Kidney (tissue), 13 donors: ENCODE measurements at regions not wholly inside any gene's neighbourhood (a gene's known extent, or its start where the extent isn't known, plus 50 kb on each side); places are given as distances from the start of the nearest gene placed in this dataset.

Experiments
- DNase-seq, 5 donors: peaks; one replicate each; pipeline ENCODE4 v3.0.0-alpha.2; 2013 to 2020
- FAIRE-seq: peaks from 2 replicates; lab custom pipeline; 2012; peaks lifted over from hg19 to GRCh38; lab: Jason Lieb, UNC
- H3K27ac ChIP-seq, 2 donors: one replicate each; pipeline ENCODE4 v1.7.0; 2013; ENCODE audit warnings: low read depth in 2 of 2, low read length in 2 of 2, inconsistent platforms in 1 of 2
- H3K27me3 ChIP-seq: one replicate; pipeline ENCODE4 v1.7.1; 2013; ENCODE audit warnings: low read length, inconsistent platforms; ENCODE audit not compliant: control insufficient read depth, insufficient read depth
- H3K36me3 ChIP-seq, 3 donors: one replicate each; pipeline versions ENCODE4 v1.7.0 to v1.7.1; 2013; ENCODE audit warnings: low read length in 3 of 3, control low read depth in 1 of 3, inconsistent platforms in 1 of 3; ENCODE audit not compliant: insufficient read depth in 3 of 3, control insufficient read depth in 2 of 3
- H3K4me1 ChIP-seq, 3 donors: one replicate each; pipeline versions ENCODE4 v1.7.0 to v1.7.1; 2013; ENCODE audit warnings: low read length in 3 of 3, inconsistent platforms in 1 of 3, low read depth in 1 of 3; ENCODE audit not compliant: control insufficient read depth in 2 of 3, insufficient read depth in 2 of 3
- H3K4me3 ChIP-seq, 3 donors: one replicate each; pipeline versions ENCODE4 v1.7.0 to v1.8.1; 2013; ENCODE audit warnings: low read length in 3 of 3, control low read depth in 1 of 3, inconsistent platforms in 1 of 3
- H3K9ac ChIP-seq, 3 donors: one replicate each; pipeline versions ENCODE4 v1.7.0 to v1.7.1; 2013; ENCODE audit warnings: low read length in 3 of 3, control low read depth in 1 of 3, inconsistent platforms in 1 of 3
- H3K9me3 ChIP-seq, 3 donors: one replicate each; pipeline versions ENCODE4 v1.7.0 to v1.7.1; 2013; ENCODE audit warnings: low read length in 3 of 3, control low read depth in 1 of 3, inconsistent platforms in 1 of 3; ENCODE audit not compliant: control insufficient read depth in 2 of 3, insufficient read depth in 1 of 3
- CTCF ChIP-seq: IDR thresholded peaks from 3 replicates; pipeline ENCODE4 v1.5.1; 2012; ENCODE audit warnings: mild to moderate bottlenecking, moderate library complexity, borderline replicate concordance; ENCODE audit not compliant: insufficient read depth; ENCODE audit errors: extremely low read depth
- intact Hi-C: fragments of 100-400 bp; cut with DNase I; formaldehyde crosslinking; loops from one replicate; pipeline ENCODE4 v1.11.1; 2022
- donor health status: control.
- donor health status: control.
- donor health status: control.
- donor health status: control.
- donor health status: control.
- donor health status: DM: yes; HTN: yes; CAD: no.
- donor health status: Normal renal cell carcinoma (clear cell type).

GRCh38 chr18:51510020-51510419 lies 312.5 kb upstream of the MEX3C start:
- TF ChIP-seq CTCF = no peak
- FAIRE-seq (no peak), DNase-seq (no peak)
- Histone ChIP-seq H3K9ac (no peak overlapping the region), H3K4me3 (no peak overlapping the region), H3K9me3 (peaks cover 0 to 2% (median 0%) of the 10 kb centered on the region in 3 donors), H3K27ac (no peak overlapping the region), H3K36me3 (no peaks in the 10 kb centered on the region), H3K4me1 (no peaks in the 10 kb centered on the region), H3K27me3 (no peaks in the 10 kb centered on the region)
- intact Hi-C loops = no loop called here

GRCh38 chr18:51513517-51513916 lies 316.0 kb upstream of the MEX3C start:
- H3K27me3 ChIP-seq = no peaks in the 10 kb centered on the region
- DNase-seq (no peak), FAIRE-seq (no peak)
- intact Hi-C loops = no loop called here
- H3K4me1 ChIP-seq = no peaks in the 10 kb centered on the region
- no peak for TF ChIP-seq CTCF
- peaks cover 0 to 2% (median 0%) of the 10 kb centered on the region in 3 donors for H3K9me3 ChIP-seq
- no peak overlapping the region for H3K9ac ChIP-seq
- H3K4me3 ChIP-seq = no peak overlapping the region
- H3K27ac ChIP-seq = no peak overlapping the region
- no peaks in the 10 kb centered on the region for H3K36me3 ChIP-seq

- intact Hi-C loops = no loop called here
- Histone ChIP-seq H3K27me3 (no peaks in the 10 kb centered on the region), H3K4me3 (no peak overlapping the region), H3K9me3 (peaks cover 0 to 2% (median 0%) of the 10 kb centered on the region in 3 donors), H3K27ac (no peak overlapping the region), H3K36me3 (no peaks in the 10 kb centered on the region), H3K4me1 (no peaks in the 10 kb centered on the region), H3K9ac (no peak overlapping the region)
- no peak for FAIRE-seq
- DNase-seq = no peak
- TF ChIP-seq CTCF = no peak
These were observed 316.6 kb upstream of the MEX3C start for GRCh38 chr18:51514128-51514527.

GRCh38 chr18:51516478-51517038 lies 319.1 kb upstream of the MEX3C start:
- H3K27ac ChIP-seq = no peak overlapping the region
- H3K9ac ChIP-seq = no peak overlapping the region
- no peak overlapping the region for H3K4me3 ChIP-seq
- intact Hi-C loops = no loop called here
- DNase-seq (no peak), FAIRE-seq (no peak)
- no peaks in the 10 kb centered on the region for H3K27me3 ChIP-seq
- no peaks in the 10 kb centered on the region for H3K9me3 ChIP-seq
- H3K36me3 ChIP-seq = no peaks in the 10 kb centered on the region
- no peaks in the 10 kb centered on the region for H3K4me1 ChIP-seq
- no peak for TF ChIP-seq CTCF
